Tibial nerve (tissue), 4 donors: ENCODE measurements at regions not wholly inside any gene's neighbourhood (a gene's known extent, or its start where the extent isn't known, plus 50 kb on each side); places are given as distances from the start of the nearest gene placed in this dataset.

ENCODE experiments used
- DNase-seq, 2 donors: peaks; one replicate each; pipeline ENCODE4 v3.0.0-alpha.2; 2019; ENCODE audit warnings: low spot score in 2 of 2
- H3K27ac ChIP-seq, 4 donors: fragments of 200-600 bp; sonication (generic) in 3 of 4; one replicate each; pipeline ENCODE4 v1.5.1; 2017 to 2019; ENCODE audit warnings: mild to moderate bottlenecking in 1 of 4
- H3K27me3 ChIP-seq, 2 donors: fragments of 200-600 bp; sonication (generic) in 1 of 2; one replicate each; pipeline versions ENCODE4 v1.5.1 to v1.6.0; 2017 to 2019
- H3K36me3 ChIP-seq, 3 donors: fragments of 200-600 bp; sonication (generic); one replicate each; pipeline ENCODE4 v1.5.1; 2018 to 2019
- H3K4me1 ChIP-seq, 4 donors: fragments of 200-600 bp; sonication (generic) in 3 of 4; one replicate each; pipeline ENCODE4 v1.5.1; 2017 to 2019
- H3K4me3 ChIP-seq, 4 donors: fragments of 200-600 bp; sonication (generic) in 3 of 4; one replicate each; pipeline ENCODE4 v1.5.1; 2017 to 2019; ENCODE audit warnings: mild to moderate bottlenecking in 1 of 4, moderate library complexity in 1 of 4
- H3K9me3 ChIP-seq, 4 donors: fragments of 200-600 bp; sonication (generic) in 3 of 4; one replicate each; pipeline ENCODE4 v1.5.1; 2017 to 2019
- CTCF ChIP-seq, 5 experiments: fragments of 200-600 bp in 3 of 5; fragments of 450-650 bp in 2 of 5; sonication (generic) in 3 of 5; IDR thresholded peaks; one replicate each; pipeline ENCODE4 v1.5.1; 2016 to 2019; ENCODE audit warnings: antibody characterized with exemption in 5 of 5, mild to moderate bottlenecking in 3 of 5, moderate library complexity in 2 of 5
- EP300 ChIP-seq, 2 donors: sonication (generic); formaldehyde crosslinking; IDR thresholded peaks; one replicate each; pipeline ENCODE4 v1.6.1; 2017; ENCODE audit warnings: antibody characterized with exemption in 2 of 2, mild to moderate bottlenecking in 1 of 2
- POLR2A ChIP-seq, 2 donors: fragments of 450-650 bp; IDR thresholded peaks; one replicate each; pipeline ENCODE4 v1.6.1; 2017; ENCODE audit warnings: antibody characterized with exemption in 2 of 2, mild to moderate bottlenecking in 2 of 2, moderate library complexity in 2 of 2
- WGBS, 2 donors: methylation state at CpG; one replicate each; pipeline ENCODE4 v1.1.5; 2018; 5-methylcytosine and 5-hydroxymethylcytosine counted together

GRCh38 chr2:4445821-4446220 lies 742.4 kb downstream of the DCDC2C start:
- no peak for DNase-seq
- WGBS, 2 donors, result 62 to 65% methylated on average over 8 of the region's 8 CpGs
- H3K27me3 ChIP-seq, result no peaks in the 10 kb centered on the region
- no peak overlapping the region for H3K27ac ChIP-seq
- TF ChIP-seq POLR2A (IDR thresholded peaks at IDR 0.05) (no peak), CTCF (IDR thresholded peaks at IDR 0.05) (no peak), EP300 (IDR thresholded peaks at IDR 0.05) (no peak)
- no peak overlapping the region for H3K4me3 ChIP-seq
- H3K36me3 ChIP-seq, result no peaks in the 10 kb centered on the region
- H3K9me3 ChIP-seq, result no peaks in the 10 kb centered on the region
- H3K4me1 ChIP-seq, result no peaks in the 10 kb centered on the region

GRCh38 chr2:4454907-4455306 lies 751.5 kb downstream of the DCDC2C start:
- TF ChIP-seq EP300 (IDR thresholded peaks at IDR 0.05), result no peak
- TF ChIP-seq CTCF (IDR thresholded peaks at IDR 0.05), result no peak
- no peak for TF ChIP-seq POLR2A (IDR thresholded peaks at IDR 0.05)
- no peaks in the 10 kb centered on the region for H3K9me3 ChIP-seq
- DNase-seq, result no peak
- no peak overlapping the region for H3K4me3 ChIP-seq
- no peaks in the 10 kb centered on the region for H3K27me3 ChIP-seq
- no peaks in the 10 kb centered on the region for H3K4me1 ChIP-seq
- 91 to 96% methylated on average over 6 of the region's 6 CpGs for WGBS, 2 donors
- no peaks in the 10 kb centered on the region for H3K36me3 ChIP-seq
- no peak overlapping the region for H3K27ac ChIP-seq

GRCh38 chr2:4455486-4456155 lies 752.2 kb downstream of the DCDC2C start:
- no peaks in the 10 kb centered on the region for H3K36me3 ChIP-seq
- no peaks in the 10 kb centered on the region for H3K4me1 ChIP-seq
- DNase-seq, result no peak
- H3K27ac ChIP-seq, result no peak overlapping the region
- no peak overlapping the region for H3K4me3 ChIP-seq
- H3K27me3 ChIP-seq, result no peaks in the 10 kb centered on the region
- whole genome bisulfite sequencing, 2 donors, result 86 to 89% methylated on average over 3 of the region's 3 CpGs
- TF ChIP-seq EP300 (IDR thresholded peaks at IDR 0.05) (no peak), POLR2A (IDR thresholded peaks at IDR 0.05) (no peak), CTCF (IDR thresholded peaks at IDR 0.05) (no peak)
- no peaks in the 10 kb centered on the region for H3K9me3 ChIP-seq

- WGBS, 2 donors, result 66 to 71% methylated on average over 12 of the region's 12 CpGs
- Histone ChIP-seq H3K27me3 (no peaks in the 10 kb centered on the region), H3K9me3 (no peaks in the 10 kb centered on the region), H3K27ac (no peak overlapping the region), H3K36me3 (no peaks in the 10 kb centered on the region), H3K4me3 (no peak overlapping the region), H3K4me1 (no peaks in the 10 kb centered on the region)
- TF ChIP-seq POLR2A (IDR thresholded peaks at IDR 0.05) (no peak), EP300 (IDR thresholded peaks at IDR 0.05) (no peak), CTCF (IDR thresholded peaks at IDR 0.05) (no peak)
- DNase-seq, result no peak
Observed at GRCh38 chr2:4464634-4465266, 761.4 kb downstream of the DCDC2C start.

GRCh38 chr2:4465671-4466070 lies 762.3 kb downstream of the DCDC2C start:
- H3K36me3 ChIP-seq, result no peaks in the 10 kb centered on the region
- no peak overlapping the region for H3K4me3 ChIP-seq
- H3K27ac ChIP-seq, result no peak overlapping the region
- 33 to 42% methylated on average over 3 of the region's 3 CpGs for WGBS, 2 donors
- no peaks in the 10 kb centered on the region for H3K27me3 ChIP-seq
- H3K4me1 ChIP-seq, result no peaks in the 10 kb centered on the region
- TF ChIP-seq POLR2A (IDR thresholded peaks at IDR 0.05) (no peak), CTCF (IDR thresholded peaks at IDR 0.05) (no peak), EP300 (IDR thresholded peaks at IDR 0.05) (no peak)
- no peak for DNase-seq
- H3K9me3 ChIP-seq, result no peaks in the 10 kb centered on the region
